ENCODE measurements at regions not wholly inside any gene's neighbourhood (a gene's known extent, or its start where the extent isn't known, plus 50 kb on each side); places are given as distances from the start of the nearest gene placed in this dataset.

DNA sequence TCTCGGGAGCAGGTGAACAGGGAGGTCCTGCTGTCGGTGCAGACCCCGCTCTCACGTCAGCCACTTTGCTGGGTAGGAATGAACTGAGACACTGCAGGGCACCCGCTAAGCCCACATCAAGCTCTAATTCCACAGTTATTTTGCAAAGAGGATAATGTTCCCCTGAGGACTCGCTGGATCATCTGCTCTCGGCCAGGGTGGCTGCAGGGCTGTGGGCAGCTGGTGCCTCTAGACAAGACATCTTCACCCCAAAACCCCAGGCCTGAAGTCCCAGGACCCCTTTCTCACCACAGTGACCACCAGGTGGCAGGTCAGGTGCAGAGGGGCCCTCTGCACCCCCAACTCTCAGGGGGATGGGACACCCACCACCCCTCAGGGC is 135.1 kb upstream of the PPP1R26 start:
- Histone ChIP-seq H3K36me3 (ENCODE audit: low read length) (no peaks in the 10 kb centered on the region), H3K9me3 (ENCODE audit: insufficient read depth, low read length) (no peaks in the 10 kb centered on the region), H3K27ac (ENCODE audit: low read depth, low read length) (no peak overlapping the region), H3K4me2 (ENCODE audit: low read depth, low read length, poor library complexity, severe bottlenecking) (no peak overlapping the region), H3K9me2 (replicated peaks; ENCODE audit: insufficient read depth, low read length) (no peaks in the 10 kb centered on the region), H2AFZ (ENCODE audit: low read depth, low read length, severe bottlenecking) (no peak overlapping the region), H3K27me3 (ENCODE audit: low read length) (no peaks in the 10 kb centered on the region), H3F3A (ENCODE audit: insufficient read depth) (no peaks in the 10 kb centered on the region), H4K20me1 (ENCODE audit: low read depth, low read length) (no peaks in the 10 kb centered on the region), H3K9ac (ENCODE audit: low read length) (no peak overlapping the region), H3K4me3 (ENCODE audit: insufficient read depth, low read length, poor library complexity, severe bottlenecking) (no peak overlapping the region), H3K79me2 (ENCODE audit: insufficient read depth, low read length) (no peaks in the 10 kb centered on the region)
- TF ChIP-seq CTCF (IDR thresholded peaks at IDR 0.05; ENCODE audit: insufficient read depth, low read length, poor library complexity, severe bottlenecking) (no peak), EZH2phosphoT487 (conservative IDR thresholded peaks at IDR 0.05; ENCODE audit: low read length) (no peak)

- Histone ChIP-seq H3F3A (ENCODE audit: insufficient read depth) (no peaks in the 10 kb centered on the region), H2AFZ (ENCODE audit: low read depth, low read length, severe bottlenecking) (no peak overlapping the region), H3K9ac (ENCODE audit: low read length) (no peak overlapping the region), H3K36me3 (ENCODE audit: low read length) (no peaks in the 10 kb centered on the region), H3K79me2 (ENCODE audit: insufficient read depth, low read length) (no peaks in the 10 kb centered on the region), H3K27me3 (ENCODE audit: low read length) (no peaks in the 10 kb centered on the region), H3K4me3 (ENCODE audit: insufficient read depth, low read length, poor library complexity, severe bottlenecking) (no peak overlapping the region), H3K4me2 (ENCODE audit: low read depth, low read length, poor library complexity, severe bottlenecking) (no peak overlapping the region), H3K9me3 (ENCODE audit: insufficient read depth, low read length) (no peaks in the 10 kb centered on the region), H4K20me1 (ENCODE audit: low read depth, low read length) (no peaks in the 10 kb centered on the region), H3K9me2 (replicated peaks; ENCODE audit: insufficient read depth, low read length) (no peaks in the 10 kb centered on the region), H3K27ac (ENCODE audit: low read depth, low read length) (no peak overlapping the region)
- TF ChIP-seq CTCF (IDR thresholded peaks at IDR 0.05; ENCODE audit: insufficient read depth, low read length, poor library complexity, severe bottlenecking) (no peak), EZH2phosphoT487 (conservative IDR thresholded peaks at IDR 0.05; ENCODE audit: low read length) (no peak)
Measured at GRCh38 chr9:135344915-135345500, 134.6 kb upstream of the PPP1R26 start.

- no peak overlapping the region for H3K27ac ChIP-seq (ENCODE audit: low read depth, low read length)
- H3K4me2 ChIP-seq (ENCODE audit: low read depth, low read length, poor library complexity, severe bottlenecking): no peak overlapping the region
- no peak overlapping the region for H3K4me3 ChIP-seq (ENCODE audit: insufficient read depth, low read length, poor library complexity, severe bottlenecking)
- no peaks in the 10 kb centered on the region for H3K27me3 ChIP-seq (ENCODE audit: low read length)
- H3K36me3 ChIP-seq (ENCODE audit: low read length): no peaks in the 10 kb centered on the region
- H2AFZ ChIP-seq (ENCODE audit: low read depth, low read length, severe bottlenecking): no peak overlapping the region
- no peaks in the 10 kb centered on the region for H4K20me1 ChIP-seq (ENCODE audit: low read depth, low read length)
- no peaks in the 10 kb centered on the region for H3K9me3 ChIP-seq (ENCODE audit: insufficient read depth, low read length)
- TF ChIP-seq EZH2phosphoT487 (conservative IDR thresholded peaks at IDR 0.05; ENCODE audit: low read length) (no peak), CTCF (IDR thresholded peaks at IDR 0.05; ENCODE audit: insufficient read depth, low read length, poor library complexity, severe bottlenecking) (no peak)
- no peaks in the 10 kb centered on the region for H3K79me2 ChIP-seq (ENCODE audit: insufficient read depth, low read length)
- H3K9me2 ChIP-seq (replicated peaks; ENCODE audit: insufficient read depth, low read length): no peaks in the 10 kb centered on the region
- H3K9ac ChIP-seq (ENCODE audit: low read length): no peak overlapping the region
- H3F3A ChIP-seq (ENCODE audit: insufficient read depth): no peaks in the 10 kb centered on the region
Measured at GRCh38 chr9:135345775-135346433, 133.7 kb upstream of the PPP1R26 start.
